H1 (cell line): ENCODE measurements at regions not wholly inside any gene's neighbourhood (a gene's known extent, or its start where the extent isn't known, plus 50 kb on each side); places are given as distances from the start of the nearest gene placed in this dataset.

ENCODE experiments used
- CTCF ChIA-PET: fragments of 300-600 bp; sonication (Branson Sonifier 250); formaldehyde crosslinking; loops from one replicate; lab custom pipeline; 2021; ENCODE audit not compliant: partially characterized antibody; lab: Charles Lee
- POLR2A ChIA-PET: fragments of 300-600 bp; sonication (Branson Sonifier 250); formaldehyde crosslinking; loops from one replicate; lab custom pipeline; 2021; ENCODE audit warnings: inconsistent platforms; ENCODE audit not compliant: partially characterized antibody; lab: Charles Lee
- DNase-seq, 2 experiments: peaks; one replicate each; pipeline versions ENCODE4 v3.0.0 to v3.0.0-alpha.2; 2010 to 2022; ENCODE audit warnings: low spot score in 2 of 2, low read depth in 1 of 2, mixed read lengths in 1 of 2
- FAIRE-seq: peaks from 2 replicates; lab custom pipeline; 2011; peaks lifted over from hg19 to GRCh38; lab: Jason Lieb, UNC
- H2AFZ ChIP-seq: 2 replicates; pipeline ENCODE4 v1.8.1; 2012; ENCODE audit warnings: low read length, inconsistent platforms
- H2AK5ac ChIP-seq: 2 replicates; pipeline ENCODE4 v1.6.1; 2013; ENCODE audit warnings: low read depth, low read length
- H2BK120ac ChIP-seq: replicated peaks from 2 replicates; pipeline ENCODE3; 2013; ENCODE audit warnings: low read depth, low read length, inconsistent platforms
- H2BK12ac ChIP-seq: 2 replicates; pipeline ENCODE4 v1.6.1; 2013; ENCODE audit warnings: low read depth, low read length
- H2BK15ac ChIP-seq: 2 replicates; pipeline ENCODE4 v1.6.1; 2013; ENCODE audit warnings: low read length
- H2BK20ac ChIP-seq: 2 replicates; pipeline ENCODE4 v1.6.1; 2013; ENCODE audit warnings: low read length
- H2BK5ac ChIP-seq: 2 replicates; pipeline ENCODE4 v1.6.1; 2013; ENCODE audit warnings: low read depth, low read length
- H3K14ac ChIP-seq: 2 replicates; pipeline ENCODE4 v1.6.1; 2013; ENCODE audit warnings: inconsistent platforms; ENCODE audit not compliant: insufficient read length
- H3K18ac ChIP-seq: 2 replicates; pipeline ENCODE4 v1.6.1; 2013; ENCODE audit warnings: low read length; ENCODE audit errors: extremely low read depth
- H3K23ac ChIP-seq: 2 replicates; pipeline ENCODE4 v1.6.1; 2013; ENCODE audit warnings: inconsistent platforms; ENCODE audit not compliant: insufficient read length
- H3K23me2 ChIP-seq: 2 replicates; pipeline ENCODE4 v1.6.1; 2013; ENCODE audit warnings: low read depth, low read length
- H3K27ac ChIP-seq: 2 replicates; pipeline ENCODE4 v1.6.1; 2011; ENCODE audit warnings: low read depth, low read length, inconsistent platforms
- H3K27me3 ChIP-seq, 4 experiments: replicated peaks in 1 of 4; 1 replicate in 1 of 4; 2 replicates in 3 of 4; pipeline versions ENCODE4 v1.6.1 to v1.8.1; 2011 to 2013; ENCODE audit warnings: low read length in 3 of 4, mild to moderate bottlenecking in 3 of 4, inconsistent platforms in 2 of 4, mixed read lengths in 2 of 4, moderate library complexity in 1 of 4; ENCODE audit not compliant: control insufficient read depth in 3 of 4, insufficient read depth in 3 of 4; ENCODE audit errors: extremely low read depth in 1 of 4
- H3K36me3 ChIP-seq, 4 experiments: 2 replicates each; pipeline versions ENCODE4 v1.6.1 to v1.8.1; 2011 to 2013; ENCODE audit warnings: mild to moderate bottlenecking in 4 of 4, low read length in 3 of 4, moderate library complexity in 2 of 4, control low read depth in 1 of 4, inconsistent platforms in 1 of 4; ENCODE audit not compliant: insufficient read depth in 4 of 4, control insufficient read depth in 2 of 4
- H3K4ac ChIP-seq: replicated peaks from 2 replicates; pipeline ENCODE3; 2013; ENCODE audit warnings: low read length, low read depth, mixed read lengths, inconsistent platforms; ENCODE audit not compliant: insufficient read length
- H3K4me1 ChIP-seq, 4 experiments: replicated peaks in 1 of 4; 1 replicate in 1 of 4; 2 replicates in 3 of 4; pipeline versions ENCODE4 v1.6.1 to v1.8.1; 2011 to 2013; ENCODE audit warnings: low read length in 3 of 4, inconsistent platforms in 2 of 4, mixed read lengths in 1 of 4; ENCODE audit not compliant: insufficient read depth in 4 of 4, control insufficient read depth in 3 of 4
- H3K4me2 ChIP-seq, 2 experiments: 2 replicates each; pipeline versions ENCODE4 v1.6.1 to v1.8.1; 2011 to 2013; ENCODE audit warnings: low read depth in 2 of 2, low read length in 2 of 2, control low read depth in 1 of 2, inconsistent platforms in 1 of 2, mild to moderate bottlenecking in 1 of 2; ENCODE audit not compliant: insufficient read depth in 1 of 2
- H3K4me3 ChIP-seq, 4 experiments: fragments of 200-600, 300-600 bp in 1 of 4; sonication (generic), shearing (Covaris generic), sonication (Bioruptor Twin) in 1 of 4; 2 replicates each; pipeline versions ENCODE4 v1.5.1 to v1.8.1; 2011 to 2016; ENCODE audit warnings: low read length in 4 of 4, low read depth in 3 of 4, control low read depth in 2 of 4, inconsistent platforms in 2 of 4, mild to moderate bottlenecking in 2 of 4, mixed read lengths in 1 of 4, moderate library complexity in 1 of 4; ENCODE audit not compliant: insufficient read depth in 2 of 4; ENCODE audit errors: extremely low read depth in 1 of 4
- H3K56ac ChIP-seq: replicated peaks from 2 replicates; pipeline ENCODE3; 2013; ENCODE audit warnings: low read depth, mild to moderate bottlenecking, mixed read lengths, low read length, inconsistent platforms; ENCODE audit not compliant: insufficient read length
- H3K79me1 ChIP-seq: 2 replicates; pipeline ENCODE4 v1.6.1; 2013; ENCODE audit warnings: low read depth, low read length, control low read depth
- H3K79me2 ChIP-seq, 2 experiments: 2 replicates each; pipeline versions ENCODE4 v1.6.1 to v1.8.1; 2012 to 2013; ENCODE audit warnings: low read length in 2 of 2, mild to moderate bottlenecking in 2 of 2, inconsistent platforms in 1 of 2; ENCODE audit not compliant: insufficient read depth in 2 of 2, control insufficient read depth in 1 of 2
- H3K9ac ChIP-seq, 4 experiments: replicated peaks in 1 of 4; 1 replicate in 1 of 4; 2 replicates in 3 of 4; pipeline versions ENCODE4 v1.6.1 to v1.8.1; 2011 to 2013; ENCODE audit warnings: low read depth in 3 of 4, low read length in 3 of 4, control low read depth in 2 of 4, mild to moderate bottlenecking in 2 of 4, moderate library complexity in 2 of 4, inconsistent platforms in 1 of 4; ENCODE audit errors: extremely low read depth in 1 of 4
- H3K9me3 ChIP-seq, 2 experiments: 2 replicates each; pipeline versions ENCODE4 v1.6.1 to v1.8.1; 2012 to 2013; ENCODE audit warnings: mild to moderate bottlenecking in 2 of 2, moderate library complexity in 2 of 2, control low read depth in 1 of 2, inconsistent platforms in 1 of 2, low read depth in 1 of 2, low read length in 1 of 2, mixed read lengths in 1 of 2; ENCODE audit not compliant: insufficient read depth in 2 of 2
- H4K20me1 ChIP-seq, 2 experiments: replicated peaks in 1 of 2; 2 replicates each; pipeline versions ENCODE3 to v1.8.1; 2011 to 2013; ENCODE audit warnings: inconsistent platforms in 2 of 2, low read length in 2 of 2, mild to moderate bottlenecking in 1 of 2; ENCODE audit not compliant: insufficient read depth in 2 of 2, control insufficient read depth in 1 of 2
- H4K5ac ChIP-seq: 2 replicates; pipeline ENCODE4 v1.6.1; 2013; ENCODE audit warnings: low read length, low read depth, mixed read lengths, inconsistent platforms; ENCODE audit not compliant: insufficient read length
- H4K8ac ChIP-seq: 2 replicates; pipeline ENCODE4 v1.8.0; 2013; ENCODE audit warnings: mild to moderate bottlenecking, moderate library complexity, low read length, inconsistent platforms; ENCODE audit not compliant: insufficient read depth; ENCODE audit errors: extremely low read depth
- H4K91ac ChIP-seq: replicated peaks from 2 replicates; pipeline ENCODE3; 2013; ENCODE audit warnings: low read length, mixed read lengths, inconsistent platforms; ENCODE audit not compliant: insufficient read length
- EGR1 ChIP-seq: IDR thresholded peaks from 2 replicates; pipeline ENCODE4 v1.6.1; 2011; ENCODE audit warnings: low read depth, low read length, borderline replicate concordance
- RBBP5 ChIP-seq: IDR thresholded peaks from 2 replicates; pipeline ENCODE4 v1.7.1; 2012; ENCODE audit warnings: low read depth, mild to moderate bottlenecking, inconsistent platforms, low read length, moderate library complexity, borderline replicate concordance
- SRF ChIP-seq: IDR thresholded peaks from 2 replicates; pipeline ENCODE4 v1.6.1; 2011; ENCODE audit warnings: mild to moderate bottlenecking, low read depth, low read length, moderate library complexity
- TEAD4 ChIP-seq: IDR thresholded peaks from 2 replicates; pipeline ENCODE4 v1.6.1; 2012; ENCODE audit warnings: low read depth, low read length, inconsistent platforms, mixed read lengths
- WGBS, 2 experiments: shearing (Covaris generic) in 1 of 2; methylation state at CpG; one replicate each; pipeline versions ENCODE4 v1.1.6 to v1.1.7; 2013 to 2015; ENCODE audit warnings: low lambda C conversion rate in 2 of 2, mixed read lengths in 2 of 2, inconsistent platforms in 1 of 2, low coverage in 1 of 2, missing lambda C conversion rate in 1 of 2; ENCODE audit not compliant: insufficient replicate concordance in 2 of 2, insufficient coverage in 1 of 2, insufficient read length in 1 of 2; ENCODE audit errors: extremely low coverage in 1 of 2, missing lambda C conversion rate in 1 of 2; 5-methylcytosine and 5-hydroxymethylcytosine counted together

- ChIA-PET CTCF (interaction anchor here (0.6 kb wide), 1 partner anchor 501 kb away, joined by 4 read pairs; no protein-coding TSS in a partner anchor), POLR2A (no interaction called here)
- Histone ChIP-seq H3K4me2 (no peak overlapping the region), H3K14ac (no peak overlapping the region), H4K8ac (no peak overlapping the region), H3K23me2 (no peaks in the 10 kb centered on the region), H2BK15ac (no peak overlapping the region), H4K5ac (no peak overlapping the region), H3K4ac (no peak overlapping the region), H2BK12ac (peak overlapping the region; percentile 50; the same call in 1 of the 2 replicates), H3K79me1 (no peaks in the 10 kb centered on the region), H3K27me3 (no peaks in the 10 kb centered on the region), H3K56ac (no peak overlapping the region), H4K20me1 (no peaks in the 10 kb centered on the region), H2BK5ac (no peak overlapping the region), H3K23ac (no peak overlapping the region), H3K27ac (no peak overlapping the region), H2AFZ (0 out of 2 replicates have a peak overlapping the region, but pooled peaks have one; percentile 64), H2BK120ac (no peak overlapping the region), H3K4me1 (peaks cover 0 to 3% (median 2%) of the 10 kb centered on the region in 4 experiments; a peak in 2 of 7 replicates), H2BK20ac (no peak overlapping the region), H3K36me3 (no peaks in the 10 kb centered on the region), H3K18ac (no peak overlapping the region), H4K91ac (no peak overlapping the region), H3K79me2 (no peaks in the 10 kb centered on the region), H3K9ac (no peak overlapping the region), H3K4me3 (no peak overlapping the region), H2AK5ac (no peak overlapping the region), H3K9me3 (no peaks in the 10 kb centered on the region)
- 98% methylated on average over 3 of the region's 3 CpGs; no CpG with 5 or more reads in 1 of the 2 experiments for WGBS, 2 experiments
- FAIRE-seq (no peak), DNase-seq (no peak)
- TF ChIP-seq EGR1 (no peak), SRF (no peak), RBBP5 (no peak), TEAD4 (no peak)
Observed at GRCh38 chr6:140101367-140101766, 726.9 kb upstream of the CITED2 start.
